Breast epithelium (tissue), 4 donors: ENCODE measurements at regions not wholly inside any gene's neighbourhood (a gene's known extent, or its start where the extent isn't known, plus 50 kb on each side); places are given as distances from the start of the nearest gene placed in this dataset.
"Not testable (repeated sequence)": the region's sequence is repeated elsewhere in the genome, so short reads cannot be mapped to it uniquely, and the experiment has no call there.

Experiments used
- DNase-seq, 2 donors: peaks; one replicate each; pipeline ENCODE4 v3.0.0-alpha.2; 2019; ENCODE audit warnings: low spot score in 2 of 2
- H3K27ac ChIP-seq, 2 donors: fragments of 200-600 bp; sonication (generic) in 1 of 2; one replicate each; pipeline ENCODE4 v1.5.1; 2016 to 2019; ENCODE audit warnings: mild to moderate bottlenecking in 1 of 2
- H3K27me3 ChIP-seq, 2 donors: fragments of 200-600 bp; sonication (generic) in 1 of 2; one replicate each; pipeline versions ENCODE4 v1.5.1 to v1.6.0; 2017 to 2019; ENCODE audit warnings: control low read depth in 1 of 2, mild to moderate bottlenecking in 1 of 2
- H3K36me3 ChIP-seq: fragments of 200-600 bp; one replicate; pipeline ENCODE4 v1.5.1; 2019
- H3K4me1 ChIP-seq, 2 donors: fragments of 200-600 bp; sonication (generic); one replicate each; pipeline ENCODE4 v1.5.1; 2016 to 2019; ENCODE audit warnings: control low read depth in 1 of 2
- H3K4me3 ChIP-seq, 3 donors: fragments of 200-600 bp; sonication (generic); 1 replicate in 2 of 3; 2 replicates in 1 of 3; pipeline ENCODE4 v1.5.1; 2016 to 2019; ENCODE audit warnings: mild to moderate bottlenecking in 3 of 3, moderate library complexity in 2 of 3
- H3K9me3 ChIP-seq, 2 donors: fragments of 200-600 bp; sonication (generic) in 1 of 2; one replicate each; pipeline ENCODE4 v1.5.1; 2016 to 2019; ENCODE audit warnings: control low read depth in 1 of 2
- CTCF ChIP-seq, 3 donors: fragments of 450-650 bp; IDR thresholded peaks; one replicate each; pipeline ENCODE4 v1.5.1; 2016 to 2017; ENCODE audit warnings: antibody characterized with exemption in 3 of 3, mild to moderate bottlenecking in 3 of 3, moderate library complexity in 3 of 3
- POLR2A ChIP-seq: fragments of 450-650 bp; IDR thresholded peaks from one replicate; pipeline ENCODE4 v1.6.1; 2016; ENCODE audit warnings: antibody characterized with exemption, mild to moderate bottlenecking, moderate library complexity
- POLR2AphosphoS5 ChIP-seq, 3 donors: sonication (generic); formaldehyde crosslinking; IDR thresholded peaks; one replicate each; pipeline ENCODE4 v1.6.1; 2017; ENCODE audit warnings: antibody characterized with exemption in 3 of 3
- intact Hi-C: fragments of 100-400 bp; cut with DNase I; formaldehyde crosslinking; loops from one replicate; pipeline ENCODE4 v1.15.1; 2023; ENCODE audit warnings: low total_unique reads

- H3K27me3 ChIP-seq, result no peaks in the 10 kb centered on the region
- intact Hi-C loops, result no loop called here
- DNase-seq, result no peak
- no peak for TF ChIP-seq POLR2AphosphoS5 (IDR thresholded peaks at IDR 0.05)
- TF ChIP-seq CTCF (IDR thresholded peaks at IDR 0.05), result no peak
- TF ChIP-seq POLR2A, result no peak
- no peaks in the 10 kb centered on the region for H3K9me3 ChIP-seq
- H3K36me3 ChIP-seq, result no peaks in the 10 kb centered on the region
- H3K4me1 ChIP-seq, result no peaks in the 10 kb centered on the region
- no peak overlapping the region for H3K27ac ChIP-seq
- H3K4me3 ChIP-seq, result no peak overlapping the region
These were observed 66.8 kb upstream of the JUN start for GRCh38 chr1:58850636-58851035.

- Histone ChIP-seq H3K4me1 (no peaks in the 10 kb centered on the region), H3K27me3 (no peaks in the 10 kb centered on the region), H3K36me3 (no peaks in the 10 kb centered on the region), H3K27ac (no peak overlapping the region), H3K4me3 (no peak overlapping the region), H3K9me3 (no peaks in the 10 kb centered on the region)
- intact Hi-C loops, result no loop called here
- no peak for TF ChIP-seq POLR2AphosphoS5 (IDR thresholded peaks at IDR 0.05)
- no peak for TF ChIP-seq POLR2A
- no peak for TF ChIP-seq CTCF (IDR thresholded peaks at IDR 0.05)
- no peak for DNase-seq
These were observed 69.1 kb upstream of the JUN start for GRCh38 chr1:58852731-58853485.

DNA sequence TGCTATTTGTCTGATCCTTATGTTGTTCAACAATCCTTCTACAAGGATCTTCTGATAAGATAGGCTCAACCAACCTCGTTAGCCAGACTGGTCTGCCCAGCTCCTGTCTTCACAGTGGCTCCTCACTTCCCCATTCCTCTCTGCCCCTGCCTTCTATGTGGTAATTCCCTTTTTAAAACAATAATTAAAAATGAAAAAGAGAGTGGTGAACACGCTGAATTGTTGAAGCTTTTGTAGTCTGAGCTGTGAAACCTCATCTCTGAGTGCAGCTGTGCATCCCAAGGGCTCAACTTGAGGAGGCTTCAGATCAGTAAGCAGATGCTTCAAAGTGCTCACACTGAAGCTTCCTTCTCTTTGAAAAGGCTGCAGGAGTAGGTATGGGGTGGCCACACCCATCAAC, 70.7 kb upstream of the JUN start:
- Histone ChIP-seq H3K27ac (no peak overlapping the region), H3K9me3 (no peaks in the 10 kb centered on the region), H3K36me3 (no peaks in the 10 kb centered on the region), H3K4me1 (no peaks in the 10 kb centered on the region), H3K4me3 (no peak overlapping the region), H3K27me3 (no peaks in the 10 kb centered on the region)
- no peak for DNase-seq
- intact Hi-C loops, result no loop called here
- no peak for TF ChIP-seq CTCF (IDR thresholded peaks at IDR 0.05)
- no peak for TF ChIP-seq POLR2A

- intact Hi-C loops, result no loop called here
- no peaks in the 10 kb centered on the region for H3K4me1 ChIP-seq
- H3K36me3 ChIP-seq, result no peaks in the 10 kb centered on the region
- H3K27me3 ChIP-seq, result no peaks in the 10 kb centered on the region
- H3K27ac ChIP-seq, result no peak overlapping the region
- DNase-seq, result no peak
- TF ChIP-seq POLR2AphosphoS5 (IDR thresholded peaks at IDR 0.05) (no peak), CTCF (IDR thresholded peaks at IDR 0.05) (no peak), POLR2A (no peak)
- H3K9me3 ChIP-seq, result no peaks in the 10 kb centered on the region
- no peak overlapping the region for H3K4me3 ChIP-seq
These were observed 71.7 kb upstream of the JUN start for GRCh38 chr1:58855274-58856165.

GRCh38 chr1:58856281-58856680, 72.4 kb upstream of the JUN start:
- H3K36me3 ChIP-seq, H3K4me1 ChIP-seq, H3K27ac ChIP-seq, H3K4me3 ChIP-seq, DNase-seq, H3K9me3 ChIP-seq, intact Hi-C loops, H3K27me3 ChIP-seq: not testable (repeated sequence)
